Smooth muscle cell (in vitro differentiated cells): ENCODE measurements at regions not wholly inside any gene's neighbourhood (a gene's known extent, or its start where the extent isn't known, plus 50 kb on each side); places are given as distances from the start of the nearest gene placed in this dataset.
"Not testable (repeated sequence)": the region's sequence is repeated elsewhere in the genome, so short reads cannot be mapped to it uniquely, and the experiment has no call there.

Experiments used
- DNase-seq: peaks from one replicate; lab custom pipeline; 2025; ENCODE audit not compliant: unreplicated experiment; lab: John Stamatoyannopoulos, UW
- H2AFZ ChIP-seq: fragments of 200-600 bp; sonication (generic); 2 replicates; pipeline ENCODE4 v1.6.0; 2016; ENCODE audit warnings: antibody characterized with exemption, low read depth, mild to moderate bottlenecking
- H3F3A ChIP-seq: fragments of 200-600 bp; sonication (generic); 2 replicates; pipeline ENCODE4 v1.6.0; 2017; ENCODE audit warnings: antibody characterized with exemption, low read depth
- H3K27ac ChIP-seq: fragments of 200-600 bp; sonication (generic); 2 replicates; pipeline ENCODE4 v1.5.1; 2016; ENCODE audit warnings: low read depth, mild to moderate bottlenecking
- H3K27me3 ChIP-seq: fragments of 200-600 bp; sonication (generic); 2 replicates; pipeline ENCODE4 v1.6.1; 2016; ENCODE audit warnings: low read depth, mild to moderate bottlenecking
- H3K36me3 ChIP-seq: fragments of 200-600 bp; sonication (generic); 2 replicates; pipeline ENCODE4 v1.5.1; 2016; ENCODE audit warnings: low read depth
- H3K4me1 ChIP-seq: fragments of 200-600 bp; sonication (generic); 2 replicates; pipeline ENCODE4 v1.5.1; 2016; ENCODE audit warnings: low read depth
- H3K4me2 ChIP-seq: fragments of 200-600 bp; sonication (generic); 2 replicates; pipeline ENCODE4 v1.6.0; 2016; ENCODE audit warnings: mild to moderate bottlenecking
- H3K4me3 ChIP-seq: fragments of 200-600 bp; sonication (generic); 2 replicates; pipeline ENCODE4 v1.5.1; 2016; ENCODE audit warnings: mild to moderate bottlenecking
- H3K79me2 ChIP-seq: fragments of 200-600 bp; sonication (generic); 2 replicates; pipeline ENCODE4 v1.6.0; 2016; ENCODE audit warnings: low read depth, mild to moderate bottlenecking
- H3K9ac ChIP-seq: fragments of 200-600 bp; sonication (generic); 2 replicates; pipeline ENCODE4 v1.6.0; 2016; ENCODE audit warnings: low read depth
- H3K9me3 ChIP-seq: fragments of 200-600 bp; sonication (generic); replicated peaks from 2 replicates; pipeline ENCODE4 v1.5.1; 2016; ENCODE audit warnings: low read depth
- H4K20me1 ChIP-seq: fragments of 200-600 bp; sonication (generic); 2 replicates; pipeline ENCODE4 v1.6.0; 2016; ENCODE audit warnings: low read depth
- CTCF ChIP-seq: fragments of 200-600 bp; sonication (generic); IDR thresholded peaks from 2 replicates; pipeline ENCODE4 v1.5.1; 2017; ENCODE audit warnings: borderline replicate concordance, mild to moderate bottlenecking, antibody characterized with exemption; ENCODE audit not compliant: insufficient read depth, poor library complexity, severe bottlenecking
- WGBS: methylation state at CpG from one replicate; pipeline ENCODE4 v1.1.7; 2016; ENCODE audit warnings: low lambda C conversion rate; 5-methylcytosine and 5-hydroxymethylcytosine counted together

GRCh38 chr3:4197670-4198069 is 105.5 kb upstream of the SETMAR start:
- no peaks in the 10 kb centered on the region for H3K9me3 ChIP-seq
- no peaks in the 10 kb centered on the region for H4K20me1 ChIP-seq
- H3K36me3 ChIP-seq, result no peaks in the 10 kb centered on the region
- H3K27me3 ChIP-seq, result no peaks in the 10 kb centered on the region
- no peaks in the 10 kb centered on the region for H3K4me1 ChIP-seq
- WGBS, result 90% methylated on average over 6 of the region's 6 CpGs
- no peaks in the 10 kb centered on the region for H3F3A ChIP-seq
- H3K4me2 ChIP-seq, result no peak overlapping the region
- no peaks in the 10 kb centered on the region for H3K79me2 ChIP-seq
- H2AFZ ChIP-seq, result no peak overlapping the region
- no peak overlapping the region for H3K27ac ChIP-seq
- no peak for DNase-seq
- H3K9ac ChIP-seq, result no peak overlapping the region
- no peak overlapping the region for H3K4me3 ChIP-seq
- no peak for TF ChIP-seq CTCF

GRCh38 chr3:4198491-4198890 is 104.7 kb upstream of the SETMAR start:
- Histone ChIP-seq H4K20me1 (no peaks in the 10 kb centered on the region), H3K4me2 (no peak overlapping the region), H3K27ac (no peak overlapping the region), H3K4me3 (no peak overlapping the region), H3K9me3 (no peaks in the 10 kb centered on the region), H3K27me3 (no peaks in the 10 kb centered on the region), H3K9ac (no peak overlapping the region), H3K4me1 (no peaks in the 10 kb centered on the region), H3F3A (no peaks in the 10 kb centered on the region), H2AFZ (no peak overlapping the region), H3K79me2 (no peaks in the 10 kb centered on the region), H3K36me3 (no peaks in the 10 kb centered on the region)
- WGBS, result 88% methylated on average over 3 of the region's 3 CpGs
- no peak for TF ChIP-seq CTCF
- no peak for DNase-seq

GRCh38 chr3:4204776-4205175 is 98.4 kb upstream of the SETMAR start:
- H3K36me3 ChIP-seq, H3K9ac ChIP-seq, H3K4me1 ChIP-seq, H3K9me3 ChIP-seq, DNase-seq, H3K4me2 ChIP-seq, H3F3A ChIP-seq, H3K79me2 ChIP-seq, H4K20me1 ChIP-seq, H2AFZ ChIP-seq, H3K27ac ChIP-seq, H3K4me3 ChIP-seq, H3K27me3 ChIP-seq: not testable (repeated sequence)

GRCh38 chr3:4207672-4208071 is 95.5 kb upstream of the SETMAR start:
- no peaks in the 10 kb centered on the region for H3K4me1 ChIP-seq
- no peaks in the 10 kb centered on the region for H3F3A ChIP-seq
- no peaks in the 10 kb centered on the region for H3K9me3 ChIP-seq
- H3K79me2 ChIP-seq, result no peaks in the 10 kb centered on the region
- no peak overlapping the region for H3K4me2 ChIP-seq
- no peaks in the 10 kb centered on the region for H4K20me1 ChIP-seq
- H3K9ac ChIP-seq, result no peak overlapping the region
- no peak overlapping the region for H3K4me3 ChIP-seq
- H3K36me3 ChIP-seq, result no peaks in the 10 kb centered on the region
- DNase-seq, result no peak
- no peak overlapping the region for H3K27ac ChIP-seq
- no peak for TF ChIP-seq CTCF
- H3K27me3 ChIP-seq, result no peaks in the 10 kb centered on the region
- no peak overlapping the region for H2AFZ ChIP-seq
- WGBS, result 30% methylated on average over 3 of the region's 3 CpGs
